SH-SY5Y (cell line): ENCODE measurements at regions not wholly inside any gene's neighbourhood (a gene's known extent, or its start where the extent isn't known, plus 50 kb on each side); places are given as distances from the start of the nearest gene placed in this dataset.

ENCODE experiments used
- GATA2 ChIP-seq: IDR thresholded peaks from 2 replicates; pipeline ENCODE4 v1.6.1; 2011; ENCODE audit warnings: mild to moderate bottlenecking, low read depth, low read length
- GATA3 ChIP-seq: IDR thresholded peaks from 2 replicates; pipeline ENCODE4 v1.6.1; 2011; ENCODE audit warnings: low read depth, mild to moderate bottlenecking, low read length, moderate library complexity

GRCh38 chr11:80512491-80512890 lies 1071.7 kb upstream of the TENM4 start:
- no peak for TF ChIP-seq GATA3
- no peak for TF ChIP-seq GATA2

GRCh38 chr11:80505771-80506170 lies 1064.9 kb upstream of the TENM4 start:
- TF ChIP-seq GATA3 (no peak), GATA2 (no peak)

- peak; percentile 88 for TF ChIP-seq GATA3
- peak; percentile 80 for TF ChIP-seq GATA2
Observed at GRCh38 chr11:80503990-80504389, 1063.2 kb upstream of the TENM4 start.

- TF ChIP-seq GATA3 (no peak), GATA2 (no peak)
Observed at GRCh38 chr11:80502511-80502910, 1061.7 kb upstream of the TENM4 start.

- TF ChIP-seq GATA2 (no peak), GATA3 (no peak)
Observed at GRCh38 chr11:80495116-80495515, 1054.3 kb upstream of the TENM4 start.

- TF ChIP-seq GATA2 (no peak), GATA3 (no peak)
Observed at GRCh38 chr11:80487952-80488351, 1047.1 kb upstream of the TENM4 start.

- TF ChIP-seq GATA2, result no peak
- no peak for TF ChIP-seq GATA3
Observed at GRCh38 chr11:80486678-80487077, 1045.8 kb upstream of the TENM4 start.

GRCh38 chr11:80477178-80477577 lies 1036.3 kb upstream of the TENM4 start:
- TF ChIP-seq GATA3 (no peak), GATA2 (no peak)

GRCh38 chr11:80473562-80473961 lies 1032.7 kb upstream of the TENM4 start:
- no peak for TF ChIP-seq GATA3
- no peak for TF ChIP-seq GATA2

GRCh38 chr11:80469871-80470270 lies 1029.0 kb upstream of the TENM4 start:
- no peak for TF ChIP-seq GATA2

GRCh38 chr11:80466570-80466969 lies 1025.7 kb upstream of the TENM4 start:
- TF ChIP-seq GATA3 (no peak), GATA2 (no peak)

- TF ChIP-seq GATA2 (no peak), GATA3 (no peak)
Observed at GRCh38 chr11:80462211-80462610, 1021.4 kb upstream of the TENM4 start.

- TF ChIP-seq GATA3 (no peak), GATA2 (no peak)
Observed at GRCh38 chr11:80458376-80458775, 1017.5 kb upstream of the TENM4 start.

- TF ChIP-seq GATA3 (no peak), GATA2 (no peak)
Observed at GRCh38 chr11:80457823-80458222, 1017.0 kb upstream of the TENM4 start.

GRCh38 chr11:80455818-80456217 lies 1015.0 kb upstream of the TENM4 start:
- TF ChIP-seq GATA3, result no peak
- TF ChIP-seq GATA2, result no peak

GRCh38 chr11:80451105-80451504 lies 1010.3 kb upstream of the TENM4 start:
- TF ChIP-seq GATA2, result no peak
- TF ChIP-seq GATA3, result no peak
